Activated CD4-positive, alpha-beta T cell treated with anti-CD3 and anti-CD28 coated beads, Interleukin-2, amount 10 ng/mL, durations not matched to agents 24 days and 14 days (primary cell): ENCODE measurements at regions not wholly inside any gene's neighbourhood (a gene's known extent, or its start where the extent isn't known, plus 50 kb on each side); places are given as distances from the start of the nearest gene placed in this dataset.

Experiments used
- DNase-seq: peaks from one replicate; pipeline ENCODE4 v3.0.0; 2022
- H3K27ac Mint-ChIP-seq: one replicate; pipeline ENCODE4 v1.8.0; 2022; ENCODE audit warnings: mild to moderate bottlenecking, mixed read lengths
- H3K27me3 Mint-ChIP-seq: one replicate; pipeline ENCODE4 v1.8.0; 2022; ENCODE audit warnings: mixed read lengths
- H3K36me3 Mint-ChIP-seq: one replicate; pipeline ENCODE4 v1.8.0; 2022; ENCODE audit warnings: low read depth, mild to moderate bottlenecking, mixed read lengths
- H3K4me1 Mint-ChIP-seq: one replicate; pipeline ENCODE4 v1.8.0; 2021; ENCODE audit warnings: mixed read lengths
- H3K4me3 Mint-ChIP-seq: one replicate; pipeline ENCODE4 v1.8.0; 2022; ENCODE audit warnings: mild to moderate bottlenecking, moderate library complexity, mixed read lengths
- H3K9me3 Mint-ChIP-seq: one replicate; pipeline ENCODE4 v1.8.0; 2021; ENCODE audit warnings: mixed read lengths
- intact Hi-C: fragments of 100-400 bp; cut with micrococcal nuclease; formaldehyde crosslinking; loops from one replicate; pipeline ENCODE4 v1.15.1; 2023

- Mint-ChIP-seq H3K4me3 (no peak overlapping the region), H3K9me3 (no peaks in the 10 kb centered on the region), H3K27me3 (no peaks in the 10 kb centered on the region), H3K27ac (no peak overlapping the region), H3K4me1 (no peaks in the 10 kb centered on the region), H3K36me3 (no peaks in the 10 kb centered on the region)
- DNase-seq: no peak
- intact Hi-C loops: no loop called here
Observed at GRCh38 chr2:138979131-138979785, 199.1 kb upstream of the NXPH2 start.

- H3K4me1 Mint-ChIP-seq: no peaks in the 10 kb centered on the region
- H3K36me3 Mint-ChIP-seq: no peaks in the 10 kb centered on the region
- no peak for DNase-seq
- no peak overlapping the region for H3K27ac Mint-ChIP-seq
- no peaks in the 10 kb centered on the region for H3K27me3 Mint-ChIP-seq
- H3K9me3 Mint-ChIP-seq: no peaks in the 10 kb centered on the region
- H3K4me3 Mint-ChIP-seq: no peak overlapping the region
- intact Hi-C loops: no loop called here
Observed at GRCh38 chr2:138974651-138975050, 194.5 kb upstream of the NXPH2 start.

- intact Hi-C loops: no loop called here
- Mint-ChIP-seq H3K4me3 (no peak overlapping the region), H3K27me3 (no peaks in the 10 kb centered on the region), H3K27ac (no peak overlapping the region), H3K4me1 (no peaks in the 10 kb centered on the region), H3K9me3 (peaks cover 6% of the 10 kb centered on the region), H3K36me3 (no peaks in the 10 kb centered on the region)
- DNase-seq: no peak
Observed at GRCh38 chr2:138964418-138964817, 184.2 kb upstream of the NXPH2 start.

GRCh38 chr2:138962686-138963085 is 182.5 kb upstream of the NXPH2 start:
- H3K4me3 Mint-ChIP-seq: no peak overlapping the region
- intact Hi-C loops: no loop called here

GRCh38 chr2:138960191-138960590 is 180.0 kb upstream of the NXPH2 start:
- Mint-ChIP-seq H3K27ac (no peak overlapping the region), H3K4me3 (no peak overlapping the region), H3K4me1 (no peaks in the 10 kb centered on the region), H3K27me3 (no peaks in the 10 kb centered on the region), H3K36me3 (no peaks in the 10 kb centered on the region), H3K9me3 (peaks cover 6% of the 10 kb centered on the region)
- no peak for DNase-seq
- intact Hi-C loops: no loop called here

More at GRCh38 chr2:138962686-138963085, 182.5 kb upstream of the NXPH2 start:
- no peak for DNase-seq
- H3K36me3 Mint-ChIP-seq: no peaks in the 10 kb centered on the region
- no peaks in the 10 kb centered on the region for H3K4me1 Mint-ChIP-seq
- H3K9me3 Mint-ChIP-seq: peaks cover 6% of the 10 kb centered on the region
- no peak overlapping the region for H3K27ac Mint-ChIP-seq
- no peaks in the 10 kb centered on the region for H3K27me3 Mint-ChIP-seq

GRCh38 chr2:138959031-138959430 is 178.8 kb upstream of the NXPH2 start:
- intact Hi-C loops: no loop called here
- Mint-ChIP-seq H3K27ac (no peak overlapping the region), H3K27me3 (no peaks in the 10 kb centered on the region), H3K9me3 (no peaks in the 10 kb centered on the region), H3K4me1 (no peaks in the 10 kb centered on the region), H3K4me3 (no peak overlapping the region), H3K36me3 (no peaks in the 10 kb centered on the region)
- no peak for DNase-seq

GRCh38 chr2:138956116-138956515 is 175.9 kb upstream of the NXPH2 start:
- intact Hi-C loops: no loop called here
- Mint-ChIP-seq H3K36me3 (no peaks in the 10 kb centered on the region), H3K27ac (no peak overlapping the region), H3K4me1 (no peaks in the 10 kb centered on the region), H3K9me3 (no peaks in the 10 kb centered on the region), H3K4me3 (no peak overlapping the region), H3K27me3 (no peaks in the 10 kb centered on the region)
- DNase-seq: no peak

GRCh38 chr2:138950486-138950885 is 170.3 kb upstream of the NXPH2 start:
- no peaks in the 10 kb centered on the region for H3K36me3 Mint-ChIP-seq
- DNase-seq: no peak
- no peak overlapping the region for H3K4me3 Mint-ChIP-seq
- intact Hi-C loops: no loop called here
- H3K27ac Mint-ChIP-seq: no peak overlapping the region
- no peaks in the 10 kb centered on the region for H3K9me3 Mint-ChIP-seq
- H3K27me3 Mint-ChIP-seq: no peaks in the 10 kb centered on the region
- H3K4me1 Mint-ChIP-seq: no peaks in the 10 kb centered on the region

- H3K9me3 Mint-ChIP-seq: no peaks in the 10 kb centered on the region
- no peaks in the 10 kb centered on the region for H3K4me1 Mint-ChIP-seq
- intact Hi-C loops: no loop called here
- no peak overlapping the region for H3K27ac Mint-ChIP-seq
- DNase-seq: no peak
- H3K27me3 Mint-ChIP-seq: no peaks in the 10 kb centered on the region
- no peaks in the 10 kb centered on the region for H3K36me3 Mint-ChIP-seq
- no peak overlapping the region for H3K4me3 Mint-ChIP-seq
Observed at GRCh38 chr2:138949517-138949916, 169.3 kb upstream of the NXPH2 start.

GRCh38 chr2:138948070-138948539 is 167.9 kb upstream of the NXPH2 start:
- Mint-ChIP-seq H3K9me3 (no peaks in the 10 kb centered on the region), H3K27me3 (no peaks in the 10 kb centered on the region), H3K36me3 (no peaks in the 10 kb centered on the region), H3K27ac (no peak overlapping the region), H3K4me3 (no peak overlapping the region), H3K4me1 (no peaks in the 10 kb centered on the region)
- DNase-seq: no peak
- intact Hi-C loops: no loop called here

GRCh38 chr2:138943470-138943869 is 163.3 kb upstream of the NXPH2 start:
- intact Hi-C loops: no loop called here
- no peaks in the 10 kb centered on the region for H3K27me3 Mint-ChIP-seq
- H3K9me3 Mint-ChIP-seq: peaks cover 10% of the 10 kb centered on the region
- no peaks in the 10 kb centered on the region for H3K36me3 Mint-ChIP-seq
- no peaks in the 10 kb centered on the region for H3K4me1 Mint-ChIP-seq
- H3K27ac Mint-ChIP-seq: no peak overlapping the region
- no peak for DNase-seq
- no peak overlapping the region for H3K4me3 Mint-ChIP-seq

GRCh38 chr2:138942466-138942865 is 162.3 kb upstream of the NXPH2 start:
- no peaks in the 10 kb centered on the region for H3K4me1 Mint-ChIP-seq
- intact Hi-C loops: no loop called here
- H3K4me3 Mint-ChIP-seq: no peak overlapping the region
- H3K9me3 Mint-ChIP-seq: peaks cover 14% of the 10 kb centered on the region
- no peak overlapping the region for H3K27ac Mint-ChIP-seq
- no peak for DNase-seq
- H3K36me3 Mint-ChIP-seq: no peaks in the 10 kb centered on the region
- no peaks in the 10 kb centered on the region for H3K27me3 Mint-ChIP-seq

- intact Hi-C loops: no loop called here
- Mint-ChIP-seq H3K9me3 (no peaks in the 10 kb centered on the region), H3K4me1 (no peaks in the 10 kb centered on the region)
Observed at GRCh38 chr2:138931284-138932256, 151.4 kb upstream of the NXPH2 start.

GRCh38 chr2:138930571-138930970 is 150.4 kb upstream of the NXPH2 start:
- H3K9me3 Mint-ChIP-seq: no peaks in the 10 kb centered on the region
- no peaks in the 10 kb centered on the region for H3K4me1 Mint-ChIP-seq
- DNase-seq: no peak
- no peak overlapping the region for H3K4me3 Mint-ChIP-seq
- intact Hi-C loops: no loop called here
- no peaks in the 10 kb centered on the region for H3K27me3 Mint-ChIP-seq
- no peaks in the 10 kb centered on the region for H3K36me3 Mint-ChIP-seq
- H3K27ac Mint-ChIP-seq: no peak overlapping the region

More at GRCh38 chr2:138931284-138932256, 151.4 kb upstream of the NXPH2 start:
- H3K27me3 Mint-ChIP-seq: no peaks in the 10 kb centered on the region
- H3K36me3 Mint-ChIP-seq: no peaks in the 10 kb centered on the region
- no peak overlapping the region for H3K27ac Mint-ChIP-seq
- DNase-seq: no peak
- H3K4me3 Mint-ChIP-seq: no peak overlapping the region
